GM18511 (cell line): ENCODE measurements at regions not wholly inside any gene's neighbourhood (a gene's known extent, or its start where the extent isn't known, plus 50 kb on each side); places are given as distances from the start of the nearest gene placed in this dataset.
A peak's percentile ranks its signal among the peaks of the same experiment; 100 is the strongest.
"Not testable (repeated sequence)": the region's sequence is repeated elsewhere in the genome, so short reads cannot be mapped to it uniquely, and the experiment has no call there.

ENCODE experiments used
- ATAC-seq: cut with Tn5 transposase; IDR thresholded peaks from one replicate; pipeline ENCODE4 v1.9.1; 2021; ENCODE audit warnings: mild to moderate bottlenecking, moderate library complexity; ENCODE audit not compliant: unreplicated experiment

- ATAC-seq: no peak
Observed at GRCh38 chr5:154626876-154627557, 128.2 kb upstream of the LARP1 start.

- ATAC-seq: no peak
Observed at GRCh38 chr5:154625031-154625430, 130.1 kb upstream of the LARP1 start.

DNA sequence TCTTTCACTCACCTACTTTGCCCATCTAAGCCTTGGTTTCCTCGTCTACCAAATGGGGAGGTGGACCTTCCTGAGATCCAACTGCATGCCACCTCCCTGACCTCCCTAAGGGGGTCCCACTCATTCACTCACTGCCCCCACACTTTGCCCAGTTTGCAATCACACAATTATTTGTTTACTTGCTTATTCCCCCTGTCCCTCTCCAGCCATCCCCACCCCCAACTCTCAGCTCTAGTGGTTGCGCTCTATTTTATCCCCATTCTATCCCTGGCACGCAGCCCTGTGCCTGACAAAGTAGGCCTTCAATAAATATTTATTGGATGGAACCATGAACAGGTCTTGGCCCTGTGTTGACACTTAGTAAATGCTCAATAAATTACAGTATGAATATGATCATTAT, 130.8 kb upstream of the LARP1 start:
- no peak for ATAC-seq

- no peak for ATAC-seq
Observed at GRCh38 chr5:154620411-154620810, 134.8 kb upstream of the LARP1 start.

GRCh38 chr5:154618696-154619095, 136.5 kb upstream of the LARP1 start:
- no peak for ATAC-seq

GRCh38 chr5:154614595-154614994, 136.6 kb upstream of the HAND1 start:
- no peak for ATAC-seq

GRCh38 chr5:154614125-154614524, 136.1 kb upstream of the HAND1 start:
- ATAC-seq: no peak

DNA sequence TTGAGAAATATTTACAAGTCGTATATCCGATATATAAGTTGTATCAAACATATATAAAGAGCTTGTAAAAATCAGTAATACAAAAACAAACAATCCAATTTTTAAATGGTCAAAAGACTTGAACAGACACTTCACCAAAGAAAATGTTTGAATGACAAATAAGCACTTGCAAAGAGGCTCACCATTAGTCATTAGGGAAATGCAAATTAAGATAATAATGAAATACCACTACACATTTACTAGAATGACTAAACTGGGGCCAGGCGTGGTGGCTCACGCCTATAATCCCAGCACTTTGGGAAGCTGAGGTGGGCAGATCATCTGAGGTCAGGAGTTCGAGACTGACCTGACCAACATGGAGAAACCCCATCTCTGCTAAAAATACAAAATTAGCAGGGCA, 134.6 kb upstream of the HAND1 start:
- no peak for ATAC-seq

DNA sequence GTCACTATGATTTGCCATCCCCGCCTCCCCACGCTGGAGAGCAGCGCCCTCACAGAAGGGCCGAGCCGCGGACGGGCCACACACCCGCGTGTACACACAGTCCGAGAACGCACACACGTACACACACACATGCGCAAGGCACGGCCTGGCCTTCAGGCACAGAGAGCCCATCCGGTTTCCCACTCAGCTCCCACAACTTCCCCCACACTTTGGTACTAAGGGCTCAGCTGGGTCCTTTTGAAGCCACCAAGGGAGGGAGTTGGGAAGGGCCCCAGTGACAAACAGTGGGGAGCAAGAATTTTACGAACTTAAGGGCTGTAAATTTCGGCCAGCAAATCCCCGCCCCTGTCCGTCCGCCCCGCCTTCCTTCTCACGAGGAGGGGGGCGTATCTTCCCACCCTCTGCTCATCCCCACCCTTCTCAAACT, 133.3 kb upstream of the HAND1 start:
- ATAC-seq: no peak

GRCh38 chr5:154610321-154611154, 132.5 kb upstream of the HAND1 start:
- ATAC-seq: peak; percentile 92

DNA sequence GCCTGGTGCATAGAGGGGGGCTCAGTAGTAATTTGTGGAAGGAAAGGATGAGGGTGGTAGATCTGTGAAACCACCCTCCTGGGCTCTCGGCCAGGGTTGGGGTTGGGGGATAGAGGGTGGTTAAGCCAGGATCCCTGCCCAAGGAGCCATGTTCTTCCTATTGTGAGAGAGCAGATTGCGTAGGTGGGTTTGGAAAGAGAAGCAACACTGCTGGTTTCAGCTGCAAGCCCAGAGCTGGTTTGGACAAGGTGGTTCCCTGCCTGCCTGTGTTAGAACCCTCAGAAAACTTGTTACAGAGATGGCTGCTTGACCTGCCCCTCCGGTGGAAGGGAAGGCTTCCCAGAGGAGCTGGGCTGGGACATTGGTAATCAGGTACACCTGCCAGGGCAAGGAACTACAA, 131.2 kb upstream of the HAND1 start:
- ATAC-seq: no peak

- no peak for ATAC-seq
Observed at GRCh38 chr5:154608531-154609011, 130.5 kb upstream of the HAND1 start.

DNA sequence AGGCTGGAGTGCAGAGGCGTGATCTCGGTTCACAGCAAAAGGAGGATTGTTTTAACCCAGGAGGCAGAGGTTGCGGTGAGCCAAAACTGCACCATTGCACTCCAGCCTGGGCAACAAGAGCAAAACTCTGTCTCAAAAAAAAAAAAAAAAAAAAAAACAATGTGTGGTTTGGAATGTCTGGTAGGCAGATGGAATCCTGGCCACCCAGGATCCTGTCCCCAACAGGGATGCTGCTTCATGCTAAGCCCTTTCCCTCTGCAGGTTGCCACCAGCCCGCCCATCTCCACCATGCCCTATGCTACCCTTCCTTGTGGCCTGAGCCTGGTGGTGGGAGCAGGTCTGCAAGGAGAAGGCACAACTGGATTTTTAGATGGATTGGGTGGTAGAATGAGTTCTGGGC, 129.7 kb upstream of the HAND1 start:
- ATAC-seq: no peak

DNA sequence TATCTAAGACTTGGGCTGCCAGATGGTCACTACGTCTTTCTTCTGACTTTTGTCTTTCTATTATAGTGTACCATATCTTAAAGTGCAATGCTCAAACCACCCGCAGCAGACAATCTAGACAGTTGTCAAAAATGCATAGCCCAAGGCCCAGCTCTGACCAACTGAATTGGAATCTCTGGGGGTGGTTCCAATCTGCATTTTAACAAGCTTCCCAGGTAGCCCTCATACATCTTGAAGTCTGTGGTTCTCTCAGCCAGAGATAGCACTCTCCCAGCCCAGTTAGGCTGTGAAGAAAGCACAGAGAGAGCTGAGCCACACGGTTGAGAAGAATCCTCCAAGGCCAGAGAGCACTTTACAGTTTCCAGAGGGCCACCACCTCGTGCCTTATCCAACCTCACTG, 128.2 kb upstream of the HAND1 start:
- no peak for ATAC-seq

- ATAC-seq: peak; percentile 58
Observed at GRCh38 chr5:154603953-154604679, 126.1 kb upstream of the HAND1 start.

- ATAC-seq: no peak
Observed at GRCh38 chr5:154603485-154603884, 125.5 kb upstream of the HAND1 start.

DNA sequence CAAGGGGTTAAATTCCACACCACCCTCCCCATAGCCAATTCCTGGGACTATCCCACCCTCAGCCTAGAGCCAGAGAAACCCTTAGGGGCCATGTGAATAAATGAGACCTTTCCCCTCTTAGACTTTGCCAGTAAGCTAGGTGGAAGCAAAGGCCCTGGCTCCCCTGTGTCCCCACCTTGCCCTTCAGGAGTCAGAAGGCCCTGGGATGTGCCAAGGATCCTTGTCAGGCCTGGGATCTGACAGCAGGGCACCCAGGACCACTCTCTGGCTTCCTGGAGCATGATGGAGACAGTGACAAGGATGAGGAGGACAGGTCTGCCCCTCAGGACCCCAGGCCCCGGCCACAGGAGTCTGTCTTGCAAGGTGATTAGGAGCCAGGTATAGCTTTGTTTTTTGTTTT, 125.0 kb upstream of the HAND1 start:
- ATAC-seq: no peak

DNA sequence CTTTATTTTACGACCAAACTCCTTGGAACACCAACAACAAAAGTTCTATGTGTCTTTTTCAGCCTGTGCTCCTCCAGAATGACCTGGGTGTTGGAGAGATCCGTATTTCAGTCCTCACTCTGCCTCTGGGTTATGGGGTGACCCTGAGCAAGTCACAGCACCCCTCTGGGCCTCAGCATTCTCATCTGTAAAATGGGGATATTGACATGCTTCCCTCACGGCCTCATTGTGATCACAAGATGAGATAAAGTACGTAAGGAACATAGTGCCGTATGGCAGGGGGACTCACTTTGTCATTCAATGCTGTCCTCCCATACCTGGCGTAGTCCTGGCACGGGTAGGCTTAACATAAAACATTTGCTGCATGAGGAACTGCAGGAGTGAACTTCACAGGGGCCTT, 123.0 kb upstream of the HAND1 start:
- no peak for ATAC-seq

GRCh38 chr5:154598021-154598420, 120.0 kb upstream of the HAND1 start:
- no peak for ATAC-seq

DNA sequence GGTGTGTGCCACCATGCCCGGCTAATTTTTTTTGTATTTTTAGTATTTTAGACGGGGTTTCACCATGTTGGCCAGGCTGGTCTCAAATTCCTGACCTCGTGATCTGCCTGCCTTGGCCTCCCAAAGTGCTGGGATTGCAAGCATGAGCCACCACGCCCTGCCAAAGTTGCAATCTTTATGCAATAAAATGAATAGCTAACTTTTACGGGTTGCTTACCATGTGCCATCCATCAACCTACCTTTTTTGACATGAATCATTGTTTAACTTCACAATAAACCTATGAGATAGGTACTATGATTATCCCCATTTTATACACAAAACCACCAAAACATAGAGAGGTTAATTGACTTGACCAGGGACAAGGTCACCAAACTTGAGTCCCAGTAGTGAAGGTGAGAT, 118.8 kb upstream of the HAND1 start:
- ATAC-seq: not testable (repeated sequence)

DNA sequence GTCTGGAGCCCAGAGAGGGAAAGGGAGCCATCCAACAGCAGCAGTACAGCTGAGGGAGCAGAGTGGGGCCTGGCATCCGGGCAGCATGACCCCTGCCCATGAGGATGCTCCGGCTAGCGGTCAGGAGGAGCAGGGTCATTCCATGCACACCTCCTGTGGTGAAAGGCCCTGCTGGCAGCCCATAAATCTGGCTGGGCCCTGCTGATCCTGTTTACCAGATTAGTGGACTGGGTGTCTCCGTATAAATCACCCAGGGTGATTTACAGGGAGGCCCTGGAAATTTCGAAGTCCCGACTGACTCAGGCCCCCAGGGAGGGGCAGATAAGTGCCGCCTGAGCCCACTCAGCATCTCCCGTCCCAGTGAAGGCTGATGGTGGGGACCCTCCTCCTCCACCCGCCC, 117.6 kb upstream of the HAND1 start:
- no peak for ATAC-seq

DNA sequence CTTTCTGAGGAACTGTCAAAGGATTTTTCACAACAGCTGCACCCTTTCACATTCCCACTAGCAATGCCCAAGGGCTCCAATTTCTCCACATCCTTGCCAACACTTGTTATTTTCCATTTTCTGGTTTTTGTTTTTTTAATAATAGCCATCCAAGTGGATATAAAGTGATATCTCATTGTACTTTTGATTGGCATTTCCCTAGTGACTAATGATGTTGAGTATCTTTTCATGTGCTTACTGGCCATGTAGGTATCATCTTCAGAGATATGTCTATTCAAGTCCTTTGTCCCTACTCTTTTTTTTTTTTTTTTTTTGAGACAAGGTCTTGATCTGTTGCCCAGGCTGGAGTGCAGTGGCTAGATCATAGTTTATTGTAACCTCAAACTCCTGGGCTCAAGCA, 115.8 kb upstream of the HAND1 start:
- ATAC-seq: no peak
